ACC112 (cell line): ENCODE measurements at regions not wholly inside any gene's neighbourhood (a gene's known extent, or its start where the extent isn't known, plus 50 kb on each side); places are given as distances from the start of the nearest gene placed in this dataset.
"Not testable (repeated sequence)": the region's sequence is repeated elsewhere in the genome, so short reads cannot be mapped to it uniquely, and the experiment has no call there.

Experiments used
- H2AFZ ChIP-seq: fragments of 200-600 bp; sonication (generic); one replicate; pipeline ENCODE4 v1.6.0; 2017; ENCODE audit warnings: antibody characterized with exemption, low read length; ENCODE audit not compliant: unreplicated experiment
- H3K27ac ChIP-seq: fragments of 200-600 bp; sonication (generic); 2 replicates; pipeline ENCODE4 v1.5.1; 2014; ENCODE audit warnings: low read depth, mild to moderate bottlenecking, antibody characterized with exemption, low read length, moderate library complexity
- H3K27me3 ChIP-seq: fragments of 200-600 bp; sonication (generic); 2 replicates; pipeline ENCODE4 v1.6.1; 2014; ENCODE audit warnings: mild to moderate bottlenecking, antibody characterized with exemption, low read length, moderate library complexity, mixed read lengths; ENCODE audit not compliant: insufficient read depth
- H3K36me3 ChIP-seq: fragments of 200-600 bp; sonication (generic); 2 replicates; pipeline ENCODE4 v1.6.1; 2016; ENCODE audit warnings: mild to moderate bottlenecking, antibody characterized with exemption, low read length, moderate library complexity, mixed read lengths; ENCODE audit not compliant: insufficient read depth
- H3K4me1 ChIP-seq: fragments of 200-600 bp; sonication (generic); one replicate; pipeline ENCODE4 v1.6.1; 2016; ENCODE audit warnings: low read length, mixed read lengths; ENCODE audit not compliant: insufficient read depth, unreplicated experiment, control insufficient read depth
- H3K4me3 ChIP-seq: fragments of 200-600 bp; sonication (generic); 2 replicates; pipeline ENCODE4 v1.5.1; 2014; ENCODE audit warnings: mild to moderate bottlenecking, low read depth, low read length
- H3K79me2 ChIP-seq: fragments of 200-600 bp; sonication (generic); one replicate; pipeline ENCODE4 v1.6.0; 2016; ENCODE audit warnings: low read length; ENCODE audit not compliant: control insufficient read depth, unreplicated experiment, insufficient read depth

GRCh38 chr4:12447451-12447850, 1018.8 kb upstream of the HS3ST1 start:
- Histone ChIP-seq H3K4me3 (no peak overlapping the region), H3K4me1 (no peaks in the 10 kb centered on the region), H3K27ac (no peak overlapping the region), H3K79me2 (no peaks in the 10 kb centered on the region), H3K27me3 (no peaks in the 10 kb centered on the region), H3K36me3 (no peaks in the 10 kb centered on the region), H2AFZ (no peak overlapping the region)

- no peaks in the 10 kb centered on the region for H3K36me3 ChIP-seq
- no peaks in the 10 kb centered on the region for H3K27me3 ChIP-seq
- no peak overlapping the region for H3K27ac ChIP-seq
- H3K79me2 ChIP-seq: no peaks in the 10 kb centered on the region
- no peaks in the 10 kb centered on the region for H3K4me1 ChIP-seq
- H2AFZ ChIP-seq: no peak overlapping the region
- H3K4me3 ChIP-seq: no peak overlapping the region
Measured at GRCh38 chr4:12446657-12447185, 1018.0 kb upstream of the HS3ST1 start.

GRCh38 chr4:12446256-12446655, 1017.6 kb upstream of the HS3ST1 start:
- no peaks in the 10 kb centered on the region for H3K36me3 ChIP-seq
- no peak overlapping the region for H3K27ac ChIP-seq
- no peaks in the 10 kb centered on the region for H3K79me2 ChIP-seq
- no peaks in the 10 kb centered on the region for H3K4me1 ChIP-seq
- no peak overlapping the region for H2AFZ ChIP-seq
- no peaks in the 10 kb centered on the region for H3K27me3 ChIP-seq
- no peak overlapping the region for H3K4me3 ChIP-seq

GRCh38 chr4:12445711-12446235, 1017.1 kb upstream of the HS3ST1 start:
- Histone ChIP-seq H3K79me2 (no peaks in the 10 kb centered on the region), H3K27me3 (no peaks in the 10 kb centered on the region), H3K27ac (no peak overlapping the region), H3K4me1 (no peaks in the 10 kb centered on the region), H3K4me3 (no peak overlapping the region), H3K36me3 (no peaks in the 10 kb centered on the region), H2AFZ (no peak overlapping the region)

- Histone ChIP-seq H3K27me3 (no peaks in the 10 kb centered on the region), H3K27ac (no peak overlapping the region), H3K36me3 (no peaks in the 10 kb centered on the region), H3K4me3 (no peak overlapping the region), H3K79me2 (no peaks in the 10 kb centered on the region), H3K4me1 (no peaks in the 10 kb centered on the region), H2AFZ (no peak overlapping the region)
Measured at GRCh38 chr4:12439633-12440305, 1011.1 kb upstream of the HS3ST1 start.

GRCh38 chr4:12431259-12431658, 1002.6 kb upstream of the HS3ST1 start:
- H3K36me3 ChIP-seq, H3K4me3 ChIP-seq, H2AFZ ChIP-seq, H3K27ac ChIP-seq, H3K27me3 ChIP-seq, H3K79me2 ChIP-seq, H3K4me1 ChIP-seq: not testable (repeated sequence)

- Histone ChIP-seq H3K36me3 (no peaks in the 10 kb centered on the region), H3K27ac (no peak overlapping the region), H3K79me2 (no peaks in the 10 kb centered on the region), H2AFZ (no peak overlapping the region), H3K4me1 (no peaks in the 10 kb centered on the region), H3K4me3 (no peak overlapping the region), H3K27me3 (no peaks in the 10 kb centered on the region)
Measured at GRCh38 chr4:12421364-12421763, 992.7 kb upstream of the HS3ST1 start.

- no peaks in the 10 kb centered on the region for H3K79me2 ChIP-seq
Measured at GRCh38 chr4:12416755-12417154, 988.1 kb upstream of the HS3ST1 start.

GRCh38 chr4:12414181-12414812, 985.6 kb upstream of the HS3ST1 start:
- Histone ChIP-seq H3K36me3 (no peaks in the 10 kb centered on the region), H3K27ac (no peak overlapping the region), H2AFZ (no peak overlapping the region), H3K27me3 (no peaks in the 10 kb centered on the region), H3K79me2 (no peaks in the 10 kb centered on the region), H3K4me1 (no peaks in the 10 kb centered on the region), H3K4me3 (no peak overlapping the region)

More at GRCh38 chr4:12416755-12417154, 988.1 kb upstream of the HS3ST1 start:
- no peak overlapping the region for H2AFZ ChIP-seq
- no peaks in the 10 kb centered on the region for H3K4me1 ChIP-seq
- H3K27me3 ChIP-seq: no peaks in the 10 kb centered on the region
- no peaks in the 10 kb centered on the region for H3K36me3 ChIP-seq
- no peak overlapping the region for H3K4me3 ChIP-seq
- no peak overlapping the region for H3K27ac ChIP-seq

- Histone ChIP-seq H3K27me3 (no peaks in the 10 kb centered on the region), H3K4me3 (no peak overlapping the region), H3K36me3 (no peaks in the 10 kb centered on the region), H3K27ac (no peak overlapping the region), H2AFZ (no peak overlapping the region), H3K4me1 (no peaks in the 10 kb centered on the region), H3K79me2 (no peaks in the 10 kb centered on the region)
Measured at GRCh38 chr4:12411072-12411471, 982.4 kb upstream of the HS3ST1 start.
